ENCODE measurements at regions not wholly inside any gene's neighbourhood (a gene's known extent, or its start where the extent isn't known, plus 50 kb on each side); places are given as distances from the start of the nearest gene placed in this dataset.

DNA sequence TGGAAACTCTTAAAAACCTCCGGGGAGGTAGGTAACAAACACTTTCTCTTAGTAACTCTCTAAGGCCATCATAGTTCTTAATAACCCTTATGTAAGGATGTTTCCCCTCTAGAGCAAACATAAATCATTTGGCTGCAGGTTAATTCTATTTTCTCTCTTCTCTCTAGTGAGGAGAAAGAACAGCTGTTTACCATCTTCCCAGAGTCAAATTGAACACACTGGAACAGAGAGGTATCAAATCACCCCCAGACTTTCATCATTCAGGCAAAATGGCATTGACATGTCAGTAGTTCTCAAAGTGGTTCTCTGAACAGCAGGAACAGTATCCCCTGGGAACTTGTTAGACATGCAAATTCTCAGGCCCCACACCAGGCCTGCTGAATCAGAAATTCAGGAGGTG lies 240.7 kb downstream of the MEIS1 start:
- Mint-ChIP-seq H3K27ac (no peak overlapping the region), H3K9me3 (peaks cover 0 to 12% (median 3%) of the 10 kb centered on the region in 11 donors), H3K4me1 (no peaks in the 10 kb centered on the region), H3K27me3 (peaks cover 0 to 5% (median 0%) of the 10 kb centered on the region in 5 donors), H3K4me3 (no peak overlapping the region), H3K36me3 (no peaks in the 10 kb centered on the region)
- ChIA-PET CTCF (no interaction called here), POLR2A (no interaction called here)
- H3K9me3 ChIP-seq (ENCODE audit: control insufficient read depth in 2 of 3, low read length in 3 of 3), result no peaks in the 10 kb centered on the region
- H3K27ac ChIP-seq (ENCODE audit: low read depth, low read length), result no peak overlapping the region
- no peaks in the 10 kb centered on the region for H3K27me3 ChIP-seq (ENCODE audit: control insufficient read depth in 2 of 2, insufficient read depth in 2 of 2, low read length in 2 of 2)
- no peaks in the 10 kb centered on the region for H3K36me3 ChIP-seq (ENCODE audit: control insufficient read depth in 2 of 3, insufficient read depth in 3 of 3, low read length in 3 of 3)
- ATAC-seq (no peak), DNase-seq (no peak)
- intact Hi-C loops (cut with micrococcal nuclease), result no loop called here
- H3K4me3 ChIP-seq (ENCODE audit: low read length), result no peak overlapping the region
- no peaks in the 10 kb centered on the region for H3K4me1 ChIP-seq (ENCODE audit: control insufficient read depth in 2 of 2, insufficient read depth in 2 of 2, low read length in 2 of 2)

GRCh38 chr2:66679442-66679841 lies 244.5 kb downstream of the MEIS1 start:
- no peaks in the 10 kb centered on the region for H3K36me3 ChIP-seq (ENCODE audit: control insufficient read depth in 2 of 3, insufficient read depth in 3 of 3, low read length in 3 of 3)
- peaks cover 0 to 14% (median 0%) of the 10 kb centered on the region in 11 donors for H3K9me3 Mint-ChIP-seq
- no peaks in the 10 kb centered on the region for H3K4me1 Mint-ChIP-seq
- no peak overlapping the region for H3K4me3 Mint-ChIP-seq
- intact Hi-C loops (cut with micrococcal nuclease), result no loop called here
- H3K27me3 Mint-ChIP-seq, result no peaks in the 10 kb centered on the region
- DNase-seq (no peak), ATAC-seq (no peak)
- no peak overlapping the region for H3K4me3 ChIP-seq (ENCODE audit: low read length)
- ChIA-PET CTCF (no interaction called here), POLR2A (no interaction called here)
- H3K27ac Mint-ChIP-seq, result no peak overlapping the region
- H3K36me3 Mint-ChIP-seq, result no peaks in the 10 kb centered on the region
- no peaks in the 10 kb centered on the region for H3K9me3 ChIP-seq (ENCODE audit: control insufficient read depth in 2 of 3, low read length in 3 of 3)
- no peaks in the 10 kb centered on the region for H3K27me3 ChIP-seq (ENCODE audit: control insufficient read depth in 2 of 2, insufficient read depth in 2 of 2, low read length in 2 of 2)
- H3K4me1 ChIP-seq (ENCODE audit: control insufficient read depth in 2 of 2, insufficient read depth in 2 of 2, low read length in 2 of 2), result no peaks in the 10 kb centered on the region
- no peak overlapping the region for H3K27ac ChIP-seq (ENCODE audit: low read depth, low read length)

GRCh38 chr2:66682476-66682875 lies 247.6 kb downstream of the MEIS1 start:
- POLR2A ChIA-PET, result no interaction called here
- Mint-ChIP-seq H3K27me3 (peaks cover 0 to 8% (median 0%) of the 10 kb centered on the region in 5 donors), H3K4me3 (no peak overlapping the region), H3K27ac (no peak overlapping the region), H3K36me3 (no peaks in the 10 kb centered on the region), H3K4me1 (no peaks in the 10 kb centered on the region), H3K9me3 (peaks cover 0 to 9% (median 0%) of the 10 kb centered on the region in 11 donors)
- Histone ChIP-seq H3K9me3 (ENCODE audit: control insufficient read depth in 2 of 3, low read length in 3 of 3) (no peaks in the 10 kb centered on the region), H3K4me3 (ENCODE audit: low read length) (no peak overlapping the region), H3K27ac (ENCODE audit: low read depth, low read length) (no peak overlapping the region), H3K27me3 (ENCODE audit: control insufficient read depth in 2 of 2, insufficient read depth in 2 of 2, low read length in 2 of 2) (no peaks in the 10 kb centered on the region), H3K4me1 (ENCODE audit: control insufficient read depth in 2 of 2, insufficient read depth in 2 of 2, low read length in 2 of 2) (no peaks in the 10 kb centered on the region), H3K36me3 (ENCODE audit: control insufficient read depth in 2 of 3, insufficient read depth in 3 of 3, low read length in 3 of 3) (no peaks in the 10 kb centered on the region)
- CTCF ChIA-PET, result no interaction called here
- intact Hi-C loops (cut with micrococcal nuclease), result no loop called here
- ATAC-seq (no peak), DNase-seq (no peak)

GRCh38 chr2:66683064-66683463 lies 248.1 kb downstream of the MEIS1 start:
- Histone ChIP-seq H3K27ac (ENCODE audit: low read depth, low read length) (no peak overlapping the region), H3K36me3 (ENCODE audit: control insufficient read depth in 2 of 3, insufficient read depth in 3 of 3, low read length in 3 of 3) (no peaks in the 10 kb centered on the region), H3K4me1 (ENCODE audit: control insufficient read depth in 2 of 2, insufficient read depth in 2 of 2, low read length in 2 of 2) (no peaks in the 10 kb centered on the region), H3K4me3 (ENCODE audit: low read length) (no peak overlapping the region), H3K27me3 (ENCODE audit: control insufficient read depth in 2 of 2, insufficient read depth in 2 of 2, low read length in 2 of 2) (no peaks in the 10 kb centered on the region), H3K9me3 (ENCODE audit: control insufficient read depth in 2 of 3, low read length in 3 of 3) (no peaks in the 10 kb centered on the region)
- no peak overlapping the region for H3K27ac Mint-ChIP-seq
- no peak overlapping the region for H3K4me3 Mint-ChIP-seq
- intact Hi-C loops (cut with micrococcal nuclease), result no loop called here
- peaks cover 0 to 9% (median 0%) of the 10 kb centered on the region in 11 donors for H3K9me3 Mint-ChIP-seq
- no peaks in the 10 kb centered on the region for H3K4me1 Mint-ChIP-seq
- peaks cover 0 to 8% (median 0%) of the 10 kb centered on the region in 5 donors for H3K27me3 Mint-ChIP-seq
- no peaks in the 10 kb centered on the region for H3K36me3 Mint-ChIP-seq
- DNase-seq, result no peak
- no peak for ATAC-seq
- ChIA-PET POLR2A (no interaction called here), CTCF (no interaction called here)

DNA sequence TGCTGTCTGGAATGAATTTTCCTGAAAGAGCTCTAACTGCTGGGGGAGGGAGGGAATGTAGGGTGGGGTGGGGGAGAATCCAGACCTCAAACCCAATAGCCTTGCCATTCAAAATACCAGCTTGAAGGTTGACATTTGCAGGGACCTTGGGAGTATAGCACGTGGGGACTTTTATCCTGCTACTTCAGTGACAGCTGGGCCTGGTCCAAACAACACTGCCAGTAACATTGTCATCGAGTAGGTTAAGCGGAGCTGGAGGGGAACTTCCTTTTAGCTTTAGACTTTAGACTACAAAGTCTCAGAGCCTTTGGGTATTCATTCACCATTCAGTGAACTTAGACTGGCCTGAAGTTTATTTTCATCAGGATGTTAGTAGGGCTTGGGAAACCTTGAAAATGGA lies 248.7 kb downstream of the MEIS1 start:
- no peak overlapping the region for H3K27ac Mint-ChIP-seq
- CTCF ChIA-PET, result no interaction called here
- Histone ChIP-seq H3K36me3 (ENCODE audit: control insufficient read depth in 2 of 3, insufficient read depth in 3 of 3, low read length in 3 of 3) (no peaks in the 10 kb centered on the region), H3K27me3 (ENCODE audit: control insufficient read depth in 2 of 2, insufficient read depth in 2 of 2, low read length in 2 of 2) (no peaks in the 10 kb centered on the region), H3K9me3 (ENCODE audit: control insufficient read depth in 2 of 3, low read length in 3 of 3) (no peaks in the 10 kb centered on the region), H3K4me1 (ENCODE audit: control insufficient read depth in 2 of 2, insufficient read depth in 2 of 2, low read length in 2 of 2) (no peaks in the 10 kb centered on the region), H3K27ac (ENCODE audit: low read depth, low read length) (no peak overlapping the region), H3K4me3 (ENCODE audit: low read length) (no peak overlapping the region)
- intact Hi-C loops (cut with micrococcal nuclease), result no loop called here
- no peak overlapping the region for H3K4me3 Mint-ChIP-seq
- no peaks in the 10 kb centered on the region for H3K36me3 Mint-ChIP-seq
- H3K27me3 Mint-ChIP-seq, result peaks cover 0 to 8% (median 0%) of the 10 kb centered on the region in 5 donors
- peaks cover 0 to 9% (median 0%) of the 10 kb centered on the region in 11 donors for H3K9me3 Mint-ChIP-seq
- DNase-seq (no peak), ATAC-seq (no peak)
- POLR2A ChIA-PET, result no interaction called here
- no peaks in the 10 kb centered on the region for H3K4me1 Mint-ChIP-seq

DNA sequence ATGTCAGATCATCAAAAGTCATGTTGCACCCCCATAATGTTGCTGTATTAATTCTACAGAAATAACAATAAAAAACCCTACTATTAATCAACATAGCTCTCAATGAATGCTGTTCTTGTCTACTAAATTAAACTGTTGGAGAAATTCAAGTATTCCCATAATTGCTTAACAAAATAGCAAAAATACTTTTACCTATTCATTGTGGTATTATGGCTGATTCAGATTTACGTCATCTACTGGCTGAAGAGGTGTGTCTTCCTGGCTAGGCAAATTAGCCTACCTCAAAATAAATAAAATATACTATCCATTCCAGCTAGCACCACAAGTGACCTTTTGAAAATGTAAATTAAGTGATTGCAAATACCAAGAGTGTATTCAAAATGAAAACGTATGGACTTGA lies 249.4 kb downstream of the MEIS1 start:
- no peak overlapping the region for H3K27ac Mint-ChIP-seq

DNA sequence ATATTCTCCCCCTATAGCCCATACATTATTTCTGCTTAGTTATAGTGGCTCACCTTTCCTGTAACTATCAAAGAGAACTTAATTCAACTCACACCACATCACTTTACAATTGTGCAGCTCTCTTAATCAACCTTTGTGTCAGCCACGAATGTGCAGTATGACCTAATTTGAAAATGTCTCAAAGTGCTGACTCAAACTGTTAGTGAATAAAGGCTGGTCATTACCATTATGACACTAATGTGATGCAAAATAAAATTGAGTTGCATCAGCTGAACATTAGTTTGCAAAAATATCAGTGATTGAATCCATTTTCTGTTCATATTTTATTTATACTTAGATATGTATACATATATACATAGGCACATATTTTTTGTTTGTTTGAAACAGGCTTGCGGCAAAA lies 251.8 kb downstream of the MEIS1 start:
- Histone ChIP-seq H3K27me3 (ENCODE audit: control insufficient read depth in 2 of 2, insufficient read depth in 2 of 2, low read length in 2 of 2) (no peaks in the 10 kb centered on the region), H3K4me1 (ENCODE audit: control insufficient read depth in 2 of 2, insufficient read depth in 2 of 2, low read length in 2 of 2) (no peaks in the 10 kb centered on the region), H3K27ac (ENCODE audit: low read depth, low read length) (no peak overlapping the region), H3K36me3 (ENCODE audit: control insufficient read depth in 2 of 3, insufficient read depth in 3 of 3, low read length in 3 of 3) (no peaks in the 10 kb centered on the region), H3K9me3 (ENCODE audit: control insufficient read depth in 2 of 3, low read length in 3 of 3) (no peaks in the 10 kb centered on the region), H3K4me3 (ENCODE audit: low read length) (no peak overlapping the region)
- ChIA-PET POLR2A (no interaction called here), CTCF (interaction anchor here (0.6 kb wide), 1 partner anchor 48 kb away, joined by 3 read pairs; no protein-coding TSS in a partner anchor)
- ATAC-seq (no peak), DNase-seq (no peak)
- Mint-ChIP-seq H3K4me1 (no peaks in the 10 kb centered on the region), H3K4me3 (no peak overlapping the region), H3K36me3 (no peaks in the 10 kb centered on the region), H3K27ac (no peak overlapping the region), H3K27me3 (peaks cover 0 to 8% (median 0%) of the 10 kb centered on the region in 5 donors), H3K9me3 (peaks cover 0 to 5% (median 0%) of the 10 kb centered on the region in 11 donors)
- intact Hi-C loops (cut with micrococcal nuclease), result no loop called here

More for the DNA sequence above, 249.4 kb downstream of the MEIS1 start:
- no peaks in the 10 kb centered on the region for H3K36me3 ChIP-seq (ENCODE audit: control insufficient read depth in 2 of 3, insufficient read depth in 3 of 3, low read length in 3 of 3)
- ChIA-PET CTCF (no interaction called here), POLR2A (no interaction called here)
- no peak overlapping the region for H3K27ac ChIP-seq (ENCODE audit: low read depth, low read length)
- H3K27me3 Mint-ChIP-seq, result peaks cover 0 to 8% (median 0%) of the 10 kb centered on the region in 5 donors
- intact Hi-C loops (cut with micrococcal nuclease), result no loop called here
- ATAC-seq (no peak), DNase-seq (no peak)
- no peak overlapping the region for H3K4me3 Mint-ChIP-seq
- no peaks in the 10 kb centered on the region for H3K4me1 Mint-ChIP-seq
- peaks cover 0 to 5% (median 0%) of the 10 kb centered on the region in 11 donors for H3K9me3 Mint-ChIP-seq
- H3K27me3 ChIP-seq (ENCODE audit: control insufficient read depth in 2 of 2, insufficient read depth in 2 of 2, low read length in 2 of 2), result no peaks in the 10 kb centered on the region
- no peaks in the 10 kb centered on the region for H3K9me3 ChIP-seq (ENCODE audit: control insufficient read depth in 2 of 3, low read length in 3 of 3)
- no peaks in the 10 kb centered on the region for H3K4me1 ChIP-seq (ENCODE audit: control insufficient read depth in 2 of 2, insufficient read depth in 2 of 2, low read length in 2 of 2)
- H3K36me3 Mint-ChIP-seq, result no peaks in the 10 kb centered on the region
- no peak overlapping the region for H3K4me3 ChIP-seq (ENCODE audit: low read length)
